GM21619 (cell line): ENCODE measurements at regions not wholly inside any gene's neighbourhood (a gene's known extent, or its start where the extent isn't known, plus 50 kb on each side); places are given as distances from the start of the nearest gene placed in this dataset.

Experiments used
- ATAC-seq: cut with Tn5 transposase; IDR thresholded peaks from one replicate; pipeline ENCODE4 v1.9.1; 2021; ENCODE audit not compliant: unreplicated experiment

- no peak for ATAC-seq
Measured at GRCh38 chr13:104114101-104114500, 1047.9 kb upstream of the SLC10A2 start.

- ATAC-seq = no peak
Measured at GRCh38 chr13:104111031-104111430, 1044.8 kb upstream of the SLC10A2 start.

GRCh38 chr13:104106705-104107393 lies 1040.6 kb upstream of the SLC10A2 start:
- ATAC-seq = no peak

DNA sequence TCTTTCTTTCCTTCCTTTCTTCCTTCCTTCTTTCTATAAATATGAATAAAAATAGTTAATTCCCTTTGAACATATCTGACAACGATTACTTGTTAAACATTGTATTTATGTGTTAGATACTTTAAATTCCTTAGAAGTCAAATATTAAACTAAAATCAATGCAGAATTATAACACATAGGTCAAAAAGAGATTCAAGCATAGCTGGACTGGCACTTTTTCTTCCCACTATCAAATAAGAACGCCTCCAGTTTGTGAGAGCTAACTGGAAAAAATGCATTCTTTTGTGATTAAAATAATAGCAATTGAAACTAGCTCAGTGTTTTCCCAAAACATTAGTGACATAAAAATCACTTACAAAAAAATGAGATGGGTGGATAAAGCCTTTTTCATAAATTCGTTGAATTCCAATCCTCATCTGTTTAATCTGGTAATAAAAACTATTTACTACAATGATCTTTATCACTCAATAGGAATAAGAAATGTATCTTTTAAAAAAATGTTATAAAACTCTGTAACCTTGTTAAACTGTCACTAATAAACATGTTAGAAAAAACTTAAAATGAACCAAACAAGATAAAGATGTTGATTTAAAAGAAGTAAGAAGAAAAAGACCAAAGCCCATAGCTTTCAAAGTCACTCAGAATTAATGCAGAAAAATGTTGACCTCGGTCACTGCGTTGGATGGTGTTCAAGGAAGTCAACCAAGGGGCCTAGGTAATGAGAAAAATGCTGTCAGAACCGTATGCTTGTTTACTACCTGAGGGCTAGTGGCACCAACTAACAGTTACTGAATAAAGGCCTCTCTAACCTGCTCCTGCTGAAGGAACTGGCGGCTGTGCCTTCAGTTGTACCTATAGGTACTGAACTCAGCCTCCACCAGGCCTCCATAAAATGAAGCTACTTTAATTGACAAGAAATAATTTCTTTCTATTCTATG lies 1039.5 kb upstream of the SLC10A2 start:
- no peak for ATAC-seq

GRCh38 chr13:104099750-104100149 lies 1033.5 kb upstream of the SLC10A2 start:
- ATAC-seq = no peak

DNA sequence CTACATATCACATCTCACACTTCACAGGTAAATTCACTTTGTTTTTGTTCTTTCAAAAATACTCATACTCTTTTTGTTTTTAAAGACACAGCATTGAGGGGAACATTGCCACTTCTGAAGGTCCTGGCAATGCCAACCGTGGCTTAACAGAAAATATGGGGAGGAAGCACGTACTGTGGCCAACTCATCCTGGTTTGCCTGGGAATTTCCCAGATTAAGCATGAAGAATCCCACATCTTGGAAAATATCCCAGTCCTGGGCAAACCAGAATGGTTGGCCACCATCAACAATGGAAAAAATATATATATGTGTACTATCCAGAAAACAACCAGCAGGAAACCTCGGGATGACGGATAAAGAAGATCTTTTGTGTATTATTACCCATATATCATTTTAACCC lies 1032.2 kb upstream of the SLC10A2 start:
- no peak for ATAC-seq

GRCh38 chr13:104086759-104087158 lies 1020.5 kb upstream of the SLC10A2 start:
- ATAC-seq = no peak

DNA sequence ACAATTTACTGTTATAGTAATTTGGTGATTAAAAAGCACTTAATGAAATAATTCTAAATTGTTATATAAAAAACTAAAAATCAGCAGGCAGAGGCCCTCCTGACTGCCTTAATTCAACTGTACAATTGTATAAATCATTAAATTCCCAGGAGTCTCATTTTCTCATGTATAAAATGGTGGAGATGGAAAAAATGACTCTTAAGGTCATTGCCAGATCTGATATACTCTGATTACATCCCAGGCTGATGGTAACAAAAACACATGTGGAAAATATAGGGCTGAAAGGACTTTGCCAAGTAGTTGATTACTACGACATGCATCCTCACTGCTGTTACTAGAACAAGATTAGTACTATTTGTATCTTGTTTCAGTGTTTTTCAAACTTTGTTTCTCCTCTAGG lies 1020.0 kb upstream of the SLC10A2 start:
- ATAC-seq = no peak

DNA sequence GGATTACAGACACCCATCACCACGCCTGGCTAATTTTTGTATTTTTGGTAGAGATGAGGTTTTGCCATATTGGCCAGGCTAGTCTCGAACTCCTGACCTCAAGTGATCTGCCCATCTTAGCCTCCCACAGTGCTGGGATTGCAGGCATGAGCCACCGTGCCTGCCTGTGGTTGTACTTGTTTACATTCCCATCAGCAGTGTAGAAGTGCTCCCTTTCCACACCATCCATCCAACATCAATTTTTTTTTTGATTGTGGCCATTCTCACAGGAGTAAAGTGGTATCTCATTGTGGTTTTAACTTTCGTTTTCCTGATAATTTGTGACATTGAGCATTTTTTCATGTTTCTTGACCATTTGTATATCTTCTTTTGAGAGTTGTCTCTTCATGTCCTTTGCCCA lies 1019.4 kb upstream of the SLC10A2 start:
- ATAC-seq = no peak

DNA sequence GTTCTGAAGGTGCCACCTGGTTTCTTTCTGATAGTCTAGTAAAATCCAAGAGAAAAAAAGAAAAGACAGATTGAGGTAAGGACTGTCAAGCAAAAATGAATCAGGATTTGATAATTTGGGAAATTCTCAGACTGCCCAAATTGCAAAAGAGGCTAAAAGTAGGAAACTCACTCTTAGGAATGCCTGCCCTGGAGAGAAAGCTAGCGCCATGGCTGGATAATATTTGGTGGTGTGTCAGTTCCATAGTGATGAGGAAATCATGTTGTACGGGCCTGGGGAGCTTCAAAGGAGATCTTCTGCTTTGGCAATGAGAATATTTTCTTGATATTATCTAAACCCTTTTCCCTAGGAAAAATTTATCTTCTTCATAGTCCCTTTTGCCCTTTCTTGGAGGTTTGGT lies 1008.1 kb upstream of the SLC10A2 start:
- ATAC-seq = no peak

DNA sequence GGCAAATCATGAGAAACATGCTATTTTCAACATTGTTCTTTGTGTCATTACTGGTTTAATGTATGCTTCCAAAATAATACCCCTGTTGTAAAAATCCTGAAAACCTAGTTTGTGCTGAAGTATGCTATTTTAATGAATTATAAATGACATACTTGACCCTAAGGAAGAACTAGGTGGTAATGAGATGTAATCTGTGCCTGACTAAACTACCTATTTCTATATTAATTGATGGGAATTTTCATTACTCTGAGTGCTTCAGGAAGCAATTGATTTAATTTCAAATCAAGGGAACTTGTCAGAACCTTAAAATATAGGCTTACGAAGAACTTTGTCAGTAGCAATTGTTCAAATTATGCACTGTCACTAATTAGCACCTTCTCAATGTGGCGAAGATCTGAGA lies 1005.6 kb upstream of the SLC10A2 start:
- no peak for ATAC-seq

DNA sequence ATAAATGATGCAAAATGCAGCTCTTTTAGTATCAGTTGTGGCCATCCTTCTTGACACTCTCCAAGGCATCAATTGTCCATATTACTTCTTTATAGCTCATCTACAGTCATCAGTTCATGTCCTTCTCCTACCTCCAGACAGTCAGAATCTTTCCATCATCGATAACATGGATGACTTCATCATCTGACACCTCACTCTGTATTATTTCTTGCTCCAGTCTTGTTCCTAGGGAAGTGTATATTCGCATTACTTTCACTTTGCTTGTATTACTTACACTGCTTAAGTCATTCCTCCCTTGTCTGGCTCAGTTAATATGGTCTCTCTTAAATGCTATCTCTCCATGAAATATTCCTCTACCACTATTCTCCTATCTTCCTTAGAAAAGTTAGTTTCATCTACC lies 999.1 kb upstream of the SLC10A2 start:
- ATAC-seq = no peak

DNA sequence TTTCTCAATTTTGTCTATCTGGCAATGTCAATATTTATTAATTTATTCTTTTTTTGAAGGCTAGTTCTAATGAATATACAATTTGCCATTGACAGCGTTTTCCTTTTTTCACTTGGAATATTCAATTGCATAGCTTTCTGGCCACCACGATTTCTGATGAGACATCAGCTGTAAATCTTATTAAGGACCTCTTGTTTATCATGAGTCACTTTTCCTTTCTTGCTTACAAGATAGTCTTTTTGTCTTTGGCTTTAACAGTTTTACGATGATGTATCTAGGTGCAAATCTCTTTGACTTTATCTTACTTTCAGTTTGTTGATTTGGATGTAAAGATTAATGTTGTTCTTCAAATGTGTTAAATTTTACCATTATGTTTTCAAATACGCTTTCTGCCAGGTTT lies 991.6 kb upstream of the SLC10A2 start:
- no peak for ATAC-seq

- ATAC-seq = no peak
Measured at GRCh38 chr13:104045907-104046306, 979.7 kb upstream of the SLC10A2 start.

GRCh38 chr13:104043184-104043583 lies 977.0 kb upstream of the SLC10A2 start:
- no peak for ATAC-seq

- no peak for ATAC-seq
Measured at GRCh38 chr13:104034891-104035290, 968.7 kb upstream of the SLC10A2 start.

- ATAC-seq = no peak
Measured at GRCh38 chr13:104025303-104025702, 959.1 kb upstream of the SLC10A2 start.

DNA sequence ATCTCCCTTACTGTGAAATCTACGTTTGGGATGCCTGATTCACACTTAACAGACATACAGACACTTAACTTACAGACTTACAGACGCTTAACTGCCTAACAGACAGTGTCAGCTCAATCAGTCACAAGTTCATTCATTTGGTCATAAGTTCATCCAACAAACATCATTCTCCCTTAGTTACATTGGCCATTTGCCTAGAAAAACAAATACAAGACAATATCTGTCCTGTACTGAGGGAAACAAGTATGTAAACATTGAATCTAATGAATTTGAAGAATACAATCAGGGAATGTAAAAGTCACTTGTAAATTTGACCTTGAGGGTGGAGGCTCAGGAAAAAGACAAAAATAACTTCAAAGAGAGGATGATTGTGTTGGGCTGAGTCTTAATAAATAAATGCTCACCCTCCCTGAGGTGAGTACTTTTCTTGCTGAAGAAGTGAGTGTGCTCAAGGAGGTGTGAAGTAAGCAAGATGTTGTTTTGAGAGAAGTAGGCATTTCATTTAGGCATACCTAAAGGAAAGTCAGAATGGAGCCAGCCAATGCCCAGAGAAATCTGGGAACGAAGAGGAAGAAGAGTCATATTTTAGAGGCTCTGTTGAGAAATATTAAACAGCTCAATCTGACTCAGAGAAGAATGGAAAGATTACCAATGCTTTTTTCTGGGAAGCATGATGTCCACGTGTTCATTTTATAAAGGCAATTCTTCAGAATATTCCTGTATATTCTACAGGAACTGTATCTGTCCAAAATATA lies 958.4 kb upstream of the SLC10A2 start:
- ATAC-seq = no peak

GRCh38 chr13:104021806-104022397 lies 955.7 kb upstream of the SLC10A2 start:
- ATAC-seq = no peak

DNA sequence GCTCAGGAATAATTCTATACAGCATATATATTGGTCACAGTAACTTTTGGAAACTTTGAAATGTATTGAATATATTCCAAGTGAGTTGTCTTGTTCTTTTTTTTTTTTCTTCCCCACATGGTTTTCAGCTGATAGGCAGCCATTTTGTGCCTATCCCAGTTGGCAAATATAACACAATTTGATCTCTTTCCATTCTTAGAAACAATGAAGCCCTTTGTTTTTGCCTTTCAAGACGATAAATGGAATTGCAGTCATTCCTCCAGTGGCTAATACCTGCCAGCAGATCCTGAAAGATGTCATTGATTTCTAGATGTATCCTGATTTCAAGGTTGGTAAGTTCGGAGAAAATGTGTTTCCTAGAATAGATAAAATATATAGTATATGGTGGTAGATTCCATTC lies 951.1 kb upstream of the SLC10A2 start:
- no peak for ATAC-seq
